ENCODE measurements at regions not wholly inside any gene's neighbourhood (a gene's known extent, or its start where the extent isn't known, plus 50 kb on each side); places are given as distances from the start of the nearest gene placed in this dataset.
"Not testable (repeated sequence)": the region's sequence is repeated elsewhere in the genome, so short reads cannot be mapped to it uniquely, and the experiment has no call there.

DNA sequence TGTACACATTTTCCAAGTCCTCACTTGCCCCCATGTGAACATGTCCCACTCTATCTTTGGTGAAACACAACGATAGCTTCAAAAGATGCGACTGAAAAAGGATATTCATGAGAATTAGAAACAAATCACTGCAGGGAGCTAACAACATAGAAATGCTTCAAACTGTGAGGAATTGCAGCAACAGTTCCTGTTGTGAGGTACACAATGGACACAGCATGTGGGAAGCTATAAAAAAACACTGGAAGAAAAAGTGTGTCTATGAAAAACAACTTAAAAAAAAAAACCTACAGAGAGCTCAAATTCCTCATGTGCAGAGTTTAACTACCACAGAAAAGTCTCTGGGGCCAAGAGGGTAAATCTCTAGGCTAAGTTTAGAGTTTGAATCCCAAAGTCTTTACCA lies 51.6 kb upstream of the BLTP1 start:
- Histone ChIP-seq H3K36me3 (no peaks in the 10 kb centered on the region), H3K27me3 (no peaks in the 10 kb centered on the region), H3K9me3 (no peaks in the 10 kb centered on the region), H3K4me3 (no peak overlapping the region)
- DNase-seq, result no peak

DNA sequence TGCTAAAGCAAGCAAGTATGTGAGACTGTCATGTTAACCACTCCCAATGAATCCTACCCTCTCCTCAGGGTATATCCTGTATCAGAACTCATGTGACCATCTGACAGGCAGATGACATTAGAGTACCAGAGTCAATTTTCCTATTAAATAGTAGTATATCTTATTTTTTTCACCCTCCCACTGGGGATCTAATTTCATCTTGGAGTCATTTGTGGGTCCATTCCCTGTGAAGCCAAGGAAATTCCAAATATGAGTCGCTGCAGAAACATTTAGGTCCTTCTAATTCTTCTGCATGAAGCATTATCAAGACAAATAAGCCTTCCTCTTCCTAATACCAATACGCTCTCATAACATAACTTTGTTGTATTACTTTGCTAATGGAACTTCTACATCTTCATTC lies 52.2 kb upstream of the BLTP1 start:
- Histone ChIP-seq H3K27me3 (no peaks in the 10 kb centered on the region), H3K4me3 (no peak overlapping the region), H3K36me3 (no peaks in the 10 kb centered on the region), H3K9me3 (no peaks in the 10 kb centered on the region)
- no peak for DNase-seq

DNA sequence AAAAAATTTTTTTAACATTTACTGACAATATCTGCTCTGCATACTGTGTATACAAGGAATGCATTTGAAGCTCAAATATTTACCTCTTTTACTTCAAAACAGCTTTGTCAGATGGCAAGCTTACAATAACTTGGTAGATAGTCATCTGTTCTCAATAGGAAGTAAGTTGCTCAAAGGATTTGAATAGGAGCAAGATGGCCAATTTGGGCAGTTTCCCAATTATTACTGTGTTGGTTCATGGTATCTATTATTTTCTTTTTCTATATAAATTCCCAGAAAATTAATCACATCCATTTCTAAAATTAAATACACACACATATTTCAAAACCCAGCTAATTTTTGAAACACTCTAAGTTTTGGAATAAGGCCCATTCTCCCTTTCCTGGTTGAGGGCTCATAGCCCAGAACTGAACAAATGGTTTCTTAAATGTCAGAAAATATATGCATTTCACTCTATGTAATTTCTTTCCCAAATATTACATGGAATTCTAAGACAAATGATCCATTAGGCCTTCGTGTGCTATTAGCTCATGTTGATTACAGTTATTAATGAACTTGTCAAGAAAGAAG lies 60.2 kb upstream of the BLTP1 start:
- H3K4me3 ChIP-seq, result no peak overlapping the region
- H3K27me3 ChIP-seq, result no peaks in the 10 kb centered on the region
- H3K36me3 ChIP-seq, result no peaks in the 10 kb centered on the region
- no peak for DNase-seq
- H3K9me3 ChIP-seq, result no peaks in the 10 kb centered on the region

GRCh38 chr4:122091397-122091796 lies 60.7 kb upstream of the BLTP1 start:
- H3K4me3 ChIP-seq, result no peak overlapping the region
- DNase-seq, result no peak
- no peaks in the 10 kb centered on the region for H3K27me3 ChIP-seq
- H3K9me3 ChIP-seq, result no peaks in the 10 kb centered on the region
- H3K36me3 ChIP-seq, result no peaks in the 10 kb centered on the region

DNA sequence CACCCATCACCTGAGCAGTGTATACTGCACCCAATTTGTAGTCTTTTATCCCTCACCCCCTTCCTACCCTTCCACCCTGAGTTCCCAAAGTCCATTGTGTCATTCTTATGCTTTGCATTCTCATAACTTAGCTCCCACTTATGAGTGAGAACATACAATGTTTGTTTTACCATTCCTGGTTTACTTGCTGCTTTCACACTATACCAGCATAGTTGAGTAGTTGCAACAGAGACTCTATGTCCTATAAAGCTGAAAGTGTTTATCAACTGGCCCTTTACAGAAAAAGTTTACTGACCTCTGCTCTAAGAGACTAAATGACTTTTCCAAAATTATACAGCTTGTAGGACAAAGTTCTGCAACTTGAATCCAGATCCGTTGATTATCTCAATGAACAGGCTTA lies 61.1 kb upstream of the BLTP1 start:
- Histone ChIP-seq H3K4me3 (no peak overlapping the region), H3K27me3 (no peaks in the 10 kb centered on the region), H3K36me3 (no peaks in the 10 kb centered on the region), H3K9me3 (no peaks in the 10 kb centered on the region)
- DNase-seq, result no peak

DNA sequence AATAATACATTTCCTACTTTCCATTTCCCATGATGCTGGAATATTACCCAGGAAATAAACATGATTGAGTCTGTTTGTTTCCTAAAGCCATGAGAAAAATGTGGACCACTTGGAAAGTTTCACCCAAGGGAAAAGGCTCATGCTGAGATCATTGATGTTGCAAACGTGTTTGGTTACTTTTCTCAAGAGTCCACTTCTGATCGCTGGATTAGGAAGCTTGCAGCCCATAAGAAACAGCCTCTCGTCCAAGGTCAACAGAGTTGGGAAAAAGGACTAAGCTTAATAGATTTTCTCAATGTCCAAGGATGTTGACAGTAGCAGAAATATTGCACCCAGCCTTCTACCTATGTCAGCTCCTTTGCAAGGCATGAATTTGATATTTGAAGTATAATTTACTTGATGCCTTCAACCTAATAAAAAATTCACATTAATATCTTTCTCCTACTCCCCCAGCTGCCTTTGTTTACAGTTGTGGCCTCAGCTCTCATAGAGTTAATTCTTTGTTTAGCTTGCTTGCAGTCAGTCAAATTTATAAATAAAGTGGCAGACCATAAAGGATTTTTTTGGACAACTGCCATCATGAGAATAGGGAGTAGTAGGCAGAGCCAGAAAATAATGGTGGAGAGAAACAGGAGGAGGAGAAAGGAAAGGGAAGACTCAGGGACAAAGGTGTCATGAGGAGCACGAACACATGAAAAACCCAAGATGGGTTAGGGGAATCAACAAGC lies 65.6 kb upstream of the BLTP1 start:
- no peak for DNase-seq
- Histone ChIP-seq H3K27me3 (no peaks in the 10 kb centered on the region), H3K4me3 (no peak overlapping the region), H3K36me3 (no peaks in the 10 kb centered on the region), H3K9me3 (no peaks in the 10 kb centered on the region)

DNA sequence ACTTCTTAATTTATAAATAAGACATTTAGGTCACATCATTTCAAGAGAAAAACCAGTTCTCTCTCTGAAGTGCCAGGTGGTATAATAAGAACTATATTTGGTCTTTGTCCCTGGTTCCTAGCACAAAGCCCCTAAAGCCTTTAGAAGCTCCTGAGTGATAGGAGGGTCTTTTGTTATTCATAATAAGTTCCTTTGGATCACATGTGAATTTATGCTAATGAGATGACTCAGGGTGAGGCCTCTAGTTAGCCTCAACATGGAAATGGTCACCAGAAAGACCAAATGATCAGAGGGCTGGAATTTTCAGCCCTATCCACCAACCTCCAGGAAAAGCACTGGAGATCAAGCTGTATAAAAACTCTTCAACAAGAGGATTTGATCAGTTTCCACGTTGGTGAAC lies 68.1 kb upstream of the BLTP1 start:
- Histone ChIP-seq H3K36me3 (no peaks in the 10 kb centered on the region), H3K9me3 (no peaks in the 10 kb centered on the region), H3K27me3 (no peaks in the 10 kb centered on the region), H3K4me3 (no peak overlapping the region)
- no peak for DNase-seq

DNA sequence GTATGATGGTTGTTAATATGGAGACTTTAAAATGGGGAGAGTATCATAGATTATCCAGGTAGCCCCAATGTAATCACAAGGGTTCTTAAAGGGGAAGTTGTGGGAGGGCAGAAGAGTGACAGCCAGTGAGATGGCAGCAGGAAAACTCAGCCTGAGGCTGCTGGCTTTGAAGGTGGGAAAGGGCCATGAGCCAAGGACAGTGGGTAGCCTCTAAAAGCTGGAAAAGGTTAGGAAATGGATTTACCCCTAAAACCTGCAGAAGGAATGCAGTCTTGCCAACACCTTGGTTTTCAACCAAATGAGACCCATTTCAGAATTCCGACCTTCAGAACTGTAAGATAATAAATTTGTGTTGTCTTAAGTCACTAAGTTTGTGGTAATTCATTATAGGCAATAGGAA lies 68.8 kb upstream of the BLTP1 start:
- DNase-seq, result no peak
- Histone ChIP-seq H3K27me3 (no peaks in the 10 kb centered on the region), H3K4me3 (no peak overlapping the region), H3K36me3 (no peaks in the 10 kb centered on the region), H3K9me3 (no peaks in the 10 kb centered on the region)

DNA sequence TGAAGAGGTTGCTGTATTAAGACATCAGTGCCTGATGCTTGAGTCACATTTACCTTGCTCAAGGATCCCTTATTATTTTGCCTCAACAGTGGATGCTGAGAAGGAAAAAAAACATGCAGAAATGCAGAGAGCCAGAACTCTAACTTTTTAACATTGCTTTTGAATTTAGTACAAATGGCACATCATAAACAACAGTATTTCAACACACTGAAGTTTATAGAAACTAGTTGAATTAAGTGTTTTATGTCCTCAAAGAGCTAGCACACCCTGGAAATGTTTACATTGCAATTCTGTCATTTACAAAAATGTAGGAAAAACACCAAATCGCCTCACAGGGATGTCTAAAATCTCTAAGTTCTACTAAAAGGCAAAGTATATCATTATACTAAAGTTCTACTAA lies 69.5 kb upstream of the BLTP1 start:
- Histone ChIP-seq H3K36me3 (no peaks in the 10 kb centered on the region), H3K9me3 (no peaks in the 10 kb centered on the region), H3K27me3 (no peaks in the 10 kb centered on the region), H3K4me3 (no peak overlapping the region)
- no peak for DNase-seq

DNA sequence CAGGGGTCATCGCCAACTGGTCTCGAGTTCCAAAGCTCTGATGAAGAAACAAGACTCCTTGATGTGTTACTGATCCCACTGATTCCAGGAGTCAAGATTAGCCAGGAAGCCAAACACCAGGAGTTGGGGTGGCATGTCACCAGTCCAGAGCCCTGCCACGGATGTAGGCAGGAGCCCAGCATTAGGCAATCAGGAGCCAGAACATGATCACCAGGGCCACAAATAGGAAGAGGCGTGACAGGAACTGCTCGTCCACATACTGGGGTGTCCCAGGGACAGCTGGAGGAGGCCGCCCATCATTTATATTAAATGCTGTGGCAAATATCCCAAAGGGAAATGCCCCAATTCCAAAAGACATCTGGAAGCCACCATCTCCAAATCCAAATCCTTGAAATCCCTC lies 74.5 kb upstream of the BLTP1 start:
- H3K36me3 ChIP-seq, H3K9me3 ChIP-seq, H3K4me3 ChIP-seq, DNase-seq, H3K27me3 ChIP-seq: not testable (repeated sequence)

DNA sequence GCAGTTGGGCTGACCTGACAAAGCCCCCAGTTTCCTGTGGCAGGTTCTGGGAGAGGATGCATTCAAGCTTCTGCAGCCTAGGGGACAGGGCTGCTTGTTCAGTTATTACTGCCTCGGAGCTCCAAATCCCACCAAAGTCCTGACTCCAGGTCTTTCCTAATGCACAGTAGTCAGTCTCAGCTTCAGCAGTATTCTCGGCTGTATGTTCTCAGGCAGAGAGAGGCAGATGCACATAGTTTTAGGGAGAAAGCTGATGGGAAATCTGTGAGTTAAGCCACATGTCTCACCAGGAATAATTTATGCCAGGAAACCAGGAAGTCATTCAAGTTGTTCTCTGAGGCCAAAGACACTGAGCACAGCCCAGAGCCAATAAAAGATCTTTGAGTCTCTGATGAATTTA lies 75.3 kb upstream of the BLTP1 start:
- not testable (repeated sequence) for H3K36me3 ChIP-seq, DNase-seq, H3K4me3 ChIP-seq, H3K9me3 ChIP-seq, H3K27me3 ChIP-seq

GRCh38 chr4:122073615-122074014 lies 78.5 kb upstream of the BLTP1 start:
- H3K27me3 ChIP-seq, result peaks cover 3% of the 10 kb centered on the region; the same call in 1 of the 2 replicates
- DNase-seq, result no peak
- H3K4me3 ChIP-seq, result no peak overlapping the region
- H3K36me3 ChIP-seq, result no peaks in the 10 kb centered on the region
- no peaks in the 10 kb centered on the region for H3K9me3 ChIP-seq

DNA sequence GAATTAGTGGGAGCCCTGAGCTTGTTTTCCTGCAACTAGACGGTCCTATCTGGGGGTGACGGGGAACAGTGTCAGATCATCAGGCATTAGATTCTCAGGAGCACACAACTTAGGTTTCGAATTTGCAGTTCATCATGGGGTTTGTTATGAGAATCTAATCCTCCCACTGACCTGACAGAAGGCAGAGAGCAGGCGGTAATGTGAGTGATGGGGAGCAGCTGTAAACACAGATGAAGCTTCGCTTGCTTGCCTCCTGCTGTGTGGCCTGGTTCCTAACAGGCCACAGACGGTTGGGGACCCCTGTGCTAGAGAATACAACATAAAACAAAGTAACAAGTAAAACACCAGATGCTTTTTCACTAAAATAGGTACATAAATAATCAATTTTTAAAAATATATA lies 86.2 kb upstream of the BLTP1 start:
- H3K4me3 ChIP-seq, result no peak overlapping the region
- H3K36me3 ChIP-seq, result no peaks in the 10 kb centered on the region
- no peaks in the 10 kb centered on the region for H3K9me3 ChIP-seq
- H3K27me3 ChIP-seq, result no peaks in the 10 kb centered on the region
- no peak for DNase-seq

DNA sequence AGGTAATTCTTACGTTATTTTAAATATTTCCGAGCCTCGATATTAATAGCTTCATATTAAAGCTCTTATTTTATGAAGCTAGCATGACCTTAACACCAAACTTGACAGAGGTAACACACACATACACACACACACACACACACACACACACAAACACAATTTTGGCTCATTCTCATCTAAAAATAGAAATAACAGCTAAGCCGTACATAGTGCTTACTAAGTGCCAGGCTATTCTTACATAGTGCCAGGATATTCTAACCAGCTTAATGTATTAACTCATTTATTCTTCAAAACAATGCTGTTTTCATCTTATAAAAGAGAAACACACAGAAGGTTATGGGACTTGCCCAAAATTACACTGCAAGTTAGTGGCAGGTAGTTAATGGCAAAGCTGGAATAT lies 87.0 kb upstream of the BLTP1 start:
- Histone ChIP-seq H3K4me3 (no peak overlapping the region), H3K27me3 (no peaks in the 10 kb centered on the region), H3K36me3 (no peaks in the 10 kb centered on the region), H3K9me3 (no peaks in the 10 kb centered on the region)
- DNase-seq, result no peak

- no peak for DNase-seq
- no peaks in the 10 kb centered on the region for H3K36me3 ChIP-seq
- no peaks in the 10 kb centered on the region; the same call in 1 of the 2 replicates for H3K9me3 ChIP-seq
- no peaks in the 10 kb centered on the region for H3K27me3 ChIP-seq
- no peak overlapping the region for H3K4me3 ChIP-seq
Observed at GRCh38 chr4:122053186-122053585, 98.9 kb upstream of the BLTP1 start.

- H3K9me3 ChIP-seq, result no peaks in the 10 kb centered on the region; the same call in 1 of the 2 replicates
- no peak overlapping the region for H3K4me3 ChIP-seq
- no peaks in the 10 kb centered on the region for H3K36me3 ChIP-seq
- H3K27me3 ChIP-seq, result no peaks in the 10 kb centered on the region
- no peak for DNase-seq
Observed at GRCh38 chr4:122052677-122053076, 99.5 kb upstream of the BLTP1 start.

DNA sequence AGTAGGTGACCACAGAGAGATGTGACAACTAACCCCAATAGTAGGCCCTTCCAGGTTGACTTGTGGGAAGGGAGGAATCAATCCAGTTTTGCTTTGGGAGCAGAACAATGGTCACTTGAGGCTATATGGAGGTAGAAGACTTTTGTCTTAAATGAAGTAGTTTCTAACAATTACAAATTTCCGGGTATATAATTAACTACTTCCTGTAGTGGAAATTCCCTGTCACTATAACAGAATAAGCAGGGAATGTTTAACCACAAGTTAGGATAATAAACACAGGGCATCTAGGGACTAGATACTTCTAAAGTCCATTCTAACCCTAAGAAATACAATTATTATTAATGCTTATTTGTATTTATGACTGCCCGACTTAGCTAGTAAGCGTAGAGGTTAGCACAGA lies 99.0 kb upstream of the TRPC3 start:
- Histone ChIP-seq H3K4me3 (no peak overlapping the region), H3K36me3 (no peaks in the 10 kb centered on the region), H3K27me3 (no peaks in the 10 kb centered on the region), H3K9me3 (no peaks in the 10 kb centered on the region; the same call in 1 of the 2 replicates)
- no peak for DNase-seq

All from MG63 (cell line).